ENCODE measurements at regions not wholly inside any gene's neighbourhood (a gene's known extent, or its start where the extent isn't known, plus 50 kb on each side); places are given as distances from the start of the nearest gene placed in this dataset.

- TF ChIP-seq CTCF (IDR thresholded peaks at IDR 0.05; ENCODE audit: low read depth, low read length) = no peak
- DNase-seq (ENCODE audit: extremely low read depth, low read depth) = no peak
These were observed 496.3 kb upstream of the GRIA1 start for GRCh38 chr5:152994033-152994680.

DNA sequence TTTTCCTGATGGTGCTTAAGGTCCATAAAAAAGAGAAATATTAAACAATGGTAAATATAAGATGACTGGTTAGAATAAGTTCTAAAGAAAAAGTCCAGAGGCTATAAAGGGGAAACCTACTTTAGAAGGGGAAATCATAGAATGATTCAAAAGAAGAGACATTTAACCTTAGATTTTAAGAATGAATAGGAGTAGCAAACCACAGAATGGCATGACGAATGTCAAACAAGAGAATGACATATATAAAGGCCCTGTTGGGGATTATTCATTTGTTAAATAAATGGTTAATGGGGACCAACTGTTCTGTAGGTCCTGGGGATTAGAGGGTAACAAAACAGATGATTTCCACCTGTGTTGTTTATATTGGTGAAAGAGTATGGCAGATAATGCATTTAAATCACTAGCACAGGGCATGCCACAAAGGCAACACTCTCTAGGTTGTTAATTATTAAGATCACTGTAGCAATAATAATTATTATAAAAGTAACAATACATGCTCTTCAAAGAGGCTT is 495.2 kb upstream of the GRIA1 start:
- no peak for TF ChIP-seq CTCF (IDR thresholded peaks at IDR 0.05; ENCODE audit: low read depth, low read length)
- no peak for DNase-seq (ENCODE audit: extremely low read depth, low read depth)

- TF ChIP-seq CTCF (IDR thresholded peaks at IDR 0.05; ENCODE audit: low read depth, low read length) = no peak
- no peak for DNase-seq (ENCODE audit: extremely low read depth, low read depth)
These were observed 484.8 kb upstream of the GRIA1 start for GRCh38 chr5:153005711-153006110.

GRCh38 chr5:153006681-153007080 is 483.8 kb upstream of the GRIA1 start:
- no peak for TF ChIP-seq CTCF (IDR thresholded peaks at IDR 0.05; ENCODE audit: low read depth, low read length)
- no peak for DNase-seq (ENCODE audit: extremely low read depth, low read depth)

- TF ChIP-seq CTCF (IDR thresholded peaks at IDR 0.05; ENCODE audit: low read depth, low read length) = no peak
- no peak for DNase-seq (ENCODE audit: extremely low read depth, low read depth)
These were observed 476.3 kb upstream of the GRIA1 start for GRCh38 chr5:153014194-153014593.

- no peak for TF ChIP-seq CTCF (IDR thresholded peaks at IDR 0.05; ENCODE audit: low read depth, low read length)
- no peak for DNase-seq (ENCODE audit: extremely low read depth, low read depth)
These were observed 472.3 kb upstream of the GRIA1 start for GRCh38 chr5:153018121-153018520.

GRCh38 chr5:153030755-153031725 is 459.4 kb upstream of the GRIA1 start:
- DNase-seq (ENCODE audit: extremely low read depth, low read depth) = no peak
- TF ChIP-seq CTCF (IDR thresholded peaks at IDR 0.05; ENCODE audit: low read depth, low read length) = no peak

All from AG09319 (cell line).